ENCODE measurements at regions not wholly inside any gene's neighbourhood (a gene's known extent, or its start where the extent isn't known, plus 50 kb on each side); places are given as distances from the start of the nearest gene placed in this dataset.

DNA sequence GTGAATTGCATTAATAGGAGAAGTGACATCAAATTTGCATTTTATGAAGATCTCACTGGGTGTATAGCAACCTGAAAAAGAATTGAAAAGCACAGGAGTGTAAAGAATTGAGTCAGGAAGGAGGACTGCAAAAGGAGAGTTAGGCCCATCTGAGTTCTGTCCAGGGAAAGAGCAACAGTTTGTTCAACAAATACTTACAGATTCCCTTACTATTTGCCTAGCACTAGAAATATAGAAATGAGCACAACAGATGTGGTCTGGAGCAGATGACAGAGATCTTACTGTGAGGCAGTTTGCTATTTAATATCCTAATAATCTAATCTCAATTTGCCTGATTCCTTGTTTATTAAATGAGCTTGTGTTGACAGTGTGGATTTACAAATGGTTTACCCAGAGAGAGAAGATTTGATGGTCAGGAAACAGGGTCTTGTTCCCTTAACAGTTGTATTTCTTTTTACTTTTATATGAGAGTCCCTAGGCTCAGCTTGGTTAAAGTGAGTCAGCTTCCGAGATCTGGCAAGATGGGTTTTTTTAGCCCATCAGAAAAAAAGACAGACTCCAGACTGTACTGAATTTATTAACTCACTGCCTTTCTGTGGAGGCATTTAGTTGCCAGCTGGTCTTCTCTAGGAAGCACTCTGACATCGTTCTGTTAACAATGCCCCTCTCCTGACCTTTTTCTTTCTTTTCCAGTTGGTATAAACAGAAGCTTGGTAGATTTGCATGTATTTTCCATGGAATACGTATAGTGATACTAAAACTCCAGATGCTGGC lies 229.7 kb downstream of the TTC6 start:
- Histone ChIP-seq H3K9me3 (ENCODE audit: insufficient read depth, low read length) (no peaks in the 10 kb centered on the region), H3K27me3 (ENCODE audit: low read length) (no peaks in the 10 kb centered on the region), H3K9ac (ENCODE audit: low read length) (no peak overlapping the region), H3K4me3 (ENCODE audit: insufficient read depth, low read length, poor library complexity, severe bottlenecking) (no peak overlapping the region), H3F3A (ENCODE audit: insufficient read depth) (no peaks in the 10 kb centered on the region), H3K79me2 (ENCODE audit: insufficient read depth, low read length) (no peaks in the 10 kb centered on the region), H3K9me2 (replicated peaks; ENCODE audit: insufficient read depth, low read length) (no peaks in the 10 kb centered on the region), H2AFZ (ENCODE audit: low read depth, low read length, severe bottlenecking) (no peak overlapping the region), H3K36me3 (ENCODE audit: low read length) (no peaks in the 10 kb centered on the region), H3K27ac (ENCODE audit: low read depth, low read length) (no peak overlapping the region), H3K4me2 (ENCODE audit: low read depth, low read length, poor library complexity, severe bottlenecking) (no peak overlapping the region), H4K20me1 (ENCODE audit: low read depth, low read length) (no peaks in the 10 kb centered on the region)
- no peak for TF ChIP-seq EZH2phosphoT487 (conservative IDR thresholded peaks at IDR 0.05; ENCODE audit: low read length)
- TF ChIP-seq, protein P1, sequence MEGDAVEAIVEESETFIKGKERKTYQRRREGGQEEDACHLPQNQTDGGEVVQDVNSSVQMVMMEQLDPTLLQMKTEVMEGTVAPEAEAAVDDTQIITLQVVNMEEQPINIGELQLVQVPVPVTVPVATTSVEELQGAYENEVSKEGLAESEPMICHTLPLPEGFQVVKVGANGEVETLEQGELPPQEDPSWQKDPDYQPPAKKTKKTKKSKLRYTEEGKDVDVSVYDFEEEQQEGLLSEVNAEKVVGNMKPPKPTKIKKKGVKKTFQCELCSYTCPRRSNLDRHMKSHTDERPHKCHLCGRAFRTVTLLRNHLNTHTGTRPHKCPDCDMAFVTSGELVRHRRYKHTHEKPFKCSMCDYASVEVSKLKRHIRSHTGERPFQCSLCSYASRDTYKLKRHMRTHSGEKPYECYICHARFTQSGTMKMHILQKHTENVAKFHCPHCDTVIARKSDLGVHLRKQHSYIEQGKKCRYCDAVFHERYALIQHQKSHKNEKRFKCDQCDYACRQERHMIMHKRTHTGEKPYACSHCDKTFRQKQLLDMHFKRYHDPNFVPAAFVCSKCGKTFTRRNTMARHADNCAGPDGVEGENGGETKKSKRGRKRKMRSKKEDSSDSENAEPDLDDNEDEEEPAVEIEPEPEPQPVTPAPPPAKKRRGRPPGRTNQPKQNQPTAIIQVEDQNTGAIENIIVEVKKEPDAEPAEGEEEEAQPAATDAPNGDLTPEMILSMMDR (IDR thresholded peaks at IDR 0.05; ENCODE audit: insufficient read depth, low read length, poor library complexity, severe bottlenecking): no peak

- H3K27ac ChIP-seq (ENCODE audit: low read depth, low read length): no peak overlapping the region
- TF ChIP-seq EZH2phosphoT487 (conservative IDR thresholded peaks at IDR 0.05; ENCODE audit: low read length): no peak
- TF ChIP-seq, protein P1 (IDR thresholded peaks at IDR 0.05; ENCODE audit: insufficient read depth, low read length, poor library complexity, severe bottlenecking): no peak
Measured at GRCh38 chr14:37826869-37827268, 231.4 kb downstream of the TTC6 start.

GRCh38 chr14:37830271-37830670 lies 234.8 kb downstream of the TTC6 start:
- Histone ChIP-seq H2AFZ (ENCODE audit: low read depth, low read length, severe bottlenecking) (no peak overlapping the region), H3K27ac (ENCODE audit: low read depth, low read length) (no peak overlapping the region), H3K9me2 (replicated peaks; ENCODE audit: insufficient read depth, low read length) (no peaks in the 10 kb centered on the region), H3K27me3 (ENCODE audit: low read length) (no peaks in the 10 kb centered on the region), H3K9ac (ENCODE audit: low read length) (no peak overlapping the region), H3K4me2 (ENCODE audit: low read depth, low read length, poor library complexity, severe bottlenecking) (no peak overlapping the region), H3K4me3 (ENCODE audit: insufficient read depth, low read length, poor library complexity, severe bottlenecking) (no peak overlapping the region), H3K36me3 (ENCODE audit: low read length) (no peaks in the 10 kb centered on the region), H3K9me3 (ENCODE audit: insufficient read depth, low read length) (no peaks in the 10 kb centered on the region), H3F3A (ENCODE audit: insufficient read depth) (no peaks in the 10 kb centered on the region), H3K79me2 (ENCODE audit: insufficient read depth, low read length) (no peaks in the 10 kb centered on the region), H4K20me1 (ENCODE audit: low read depth, low read length) (no peaks in the 10 kb centered on the region)
- no peak for TF ChIP-seq EZH2phosphoT487 (conservative IDR thresholded peaks at IDR 0.05; ENCODE audit: low read length)
- TF ChIP-seq, protein P1 (IDR thresholded peaks at IDR 0.05; ENCODE audit: insufficient read depth, low read length, poor library complexity, severe bottlenecking): no peak

More at GRCh38 chr14:37826869-37827268, 231.4 kb downstream of the TTC6 start:
- Histone ChIP-seq H3K4me2 (ENCODE audit: low read depth, low read length, poor library complexity, severe bottlenecking) (no peak overlapping the region), H3F3A (ENCODE audit: insufficient read depth) (no peaks in the 10 kb centered on the region), H3K9me2 (replicated peaks; ENCODE audit: insufficient read depth, low read length) (no peaks in the 10 kb centered on the region), H3K9me3 (ENCODE audit: insufficient read depth, low read length) (no peaks in the 10 kb centered on the region), H3K9ac (ENCODE audit: low read length) (no peak overlapping the region), H3K4me3 (ENCODE audit: insufficient read depth, low read length, poor library complexity, severe bottlenecking) (no peak overlapping the region), H2AFZ (ENCODE audit: low read depth, low read length, severe bottlenecking) (no peak overlapping the region), H3K27me3 (ENCODE audit: low read length) (no peaks in the 10 kb centered on the region), H3K36me3 (ENCODE audit: low read length) (no peaks in the 10 kb centered on the region), H3K79me2 (ENCODE audit: insufficient read depth, low read length) (no peaks in the 10 kb centered on the region), H4K20me1 (ENCODE audit: low read depth, low read length) (no peaks in the 10 kb centered on the region)
